KMS-11 (cell line): ENCODE measurements at regions not wholly inside any gene's neighbourhood (a gene's known extent, or its start where the extent isn't known, plus 50 kb on each side); places are given as distances from the start of the nearest gene placed in this dataset.
A peak's percentile ranks its signal among the peaks of the same experiment; 100 is the strongest.

ENCODE experiments used
- H2AFZ ChIP-seq: fragments of 200-600 bp; sonication (generic); 2 replicates; pipeline ENCODE4 v1.6.1; 2016; ENCODE audit warnings: antibody characterized with exemption, mixed run types, low read depth
- H3K27ac ChIP-seq: fragments of 200-600 bp; sonication (generic); 2 replicates; pipeline ENCODE4 v1.6.1; 2016; ENCODE audit warnings: mild to moderate bottlenecking, mixed run types
- H3K27me3 ChIP-seq: fragments of 200-600 bp; sonication (generic); 2 replicates; pipeline ENCODE4 v1.6.1; 2017; ENCODE audit warnings: mild to moderate bottlenecking, low read depth, mixed run types, moderate library complexity; ENCODE audit not compliant: insufficient read depth
- H3K36me3 ChIP-seq: fragments of 200-600 bp; sonication (generic); 2 replicates; pipeline ENCODE4 v1.6.1; 2017; ENCODE audit warnings: mild to moderate bottlenecking, mixed run types; ENCODE audit not compliant: insufficient read depth
- H3K4me1 ChIP-seq: fragments of 200-600 bp; sonication (generic); 2 replicates; pipeline ENCODE4 v1.6.1; 2016; ENCODE audit warnings: mild to moderate bottlenecking, low read depth, mixed run types; ENCODE audit not compliant: poor library complexity, severe bottlenecking
- H3K4me2 ChIP-seq: fragments of 200-600 bp; sonication (generic); 2 replicates; pipeline ENCODE4 v1.7.0; 2016; ENCODE audit warnings: mild to moderate bottlenecking, mixed run types
- H3K4me3 ChIP-seq: fragments of 200-600 bp; sonication (generic); IDR thresholded peaks from 2 replicates; pipeline ENCODE4 v1.6.1; 2017; ENCODE audit warnings: low read depth, low read length, mixed read lengths; ENCODE audit not compliant: insufficient read depth
- H3K79me2 ChIP-seq: fragments of 200-600 bp; sonication (generic); 2 replicates; pipeline ENCODE4 v1.6.1; 2016; ENCODE audit warnings: low read depth, mixed run types; ENCODE audit not compliant: insufficient read depth
- H3K9ac ChIP-seq: fragments of 200-600 bp; sonication (generic); 2 replicates; pipeline ENCODE4 v1.6.1; 2016; ENCODE audit warnings: mild to moderate bottlenecking, mixed run types
- H4K20me1 ChIP-seq: fragments of 200-600 bp; sonication (generic); 2 replicates; pipeline ENCODE4 v1.6.1; 2016; ENCODE audit warnings: mild to moderate bottlenecking, mixed run types; ENCODE audit not compliant: insufficient read depth
- TF ChIP-seq, protein P1 (sequence below): fragments of 200-600 bp; sonication (generic); conservative IDR thresholded peaks from 2 replicates; pipeline ENCODE4 v1.6.1; 2017; ENCODE audit warnings: low read depth, mild to moderate bottlenecking, antibody characterized with exemption, low read length, moderate library complexity, mixed read lengths

- peaks cover 7% of the 10 kb centered on the region for H3K4me1 ChIP-seq
- no peak overlapping the region for H3K4me2 ChIP-seq
- no peak overlapping the region for H2AFZ ChIP-seq
- TF ChIP-seq, protein P1, sequence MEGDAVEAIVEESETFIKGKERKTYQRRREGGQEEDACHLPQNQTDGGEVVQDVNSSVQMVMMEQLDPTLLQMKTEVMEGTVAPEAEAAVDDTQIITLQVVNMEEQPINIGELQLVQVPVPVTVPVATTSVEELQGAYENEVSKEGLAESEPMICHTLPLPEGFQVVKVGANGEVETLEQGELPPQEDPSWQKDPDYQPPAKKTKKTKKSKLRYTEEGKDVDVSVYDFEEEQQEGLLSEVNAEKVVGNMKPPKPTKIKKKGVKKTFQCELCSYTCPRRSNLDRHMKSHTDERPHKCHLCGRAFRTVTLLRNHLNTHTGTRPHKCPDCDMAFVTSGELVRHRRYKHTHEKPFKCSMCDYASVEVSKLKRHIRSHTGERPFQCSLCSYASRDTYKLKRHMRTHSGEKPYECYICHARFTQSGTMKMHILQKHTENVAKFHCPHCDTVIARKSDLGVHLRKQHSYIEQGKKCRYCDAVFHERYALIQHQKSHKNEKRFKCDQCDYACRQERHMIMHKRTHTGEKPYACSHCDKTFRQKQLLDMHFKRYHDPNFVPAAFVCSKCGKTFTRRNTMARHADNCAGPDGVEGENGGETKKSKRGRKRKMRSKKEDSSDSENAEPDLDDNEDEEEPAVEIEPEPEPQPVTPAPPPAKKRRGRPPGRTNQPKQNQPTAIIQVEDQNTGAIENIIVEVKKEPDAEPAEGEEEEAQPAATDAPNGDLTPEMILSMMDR = peak; percentile 78
- H3K36me3 ChIP-seq = no peaks in the 10 kb centered on the region
- H3K4me3 ChIP-seq = no peak overlapping the region
- H3K27me3 ChIP-seq = no peaks in the 10 kb centered on the region
- H3K27ac ChIP-seq = no peak overlapping the region
- H3K9ac ChIP-seq = no peak overlapping the region
- no peaks in the 10 kb centered on the region for H3K79me2 ChIP-seq
- H4K20me1 ChIP-seq = no peaks in the 10 kb centered on the region
Observed at GRCh38 chr2:35973132-35973736, 382.3 kb upstream of the CRIM1 start.

- no peak overlapping the region for H3K27ac ChIP-seq
- H3K4me3 ChIP-seq = no peak overlapping the region
- H3K36me3 ChIP-seq = no peaks in the 10 kb centered on the region
- TF ChIP-seq, protein P1 = no peak
- H3K4me2 ChIP-seq = no peak overlapping the region
- no peaks in the 10 kb centered on the region for H3K27me3 ChIP-seq
- H2AFZ ChIP-seq = no peak overlapping the region
- no peaks in the 10 kb centered on the region for H3K79me2 ChIP-seq
- H3K4me1 ChIP-seq = no peaks in the 10 kb centered on the region
- H4K20me1 ChIP-seq = no peaks in the 10 kb centered on the region
- H3K9ac ChIP-seq = no peak overlapping the region
Observed at GRCh38 chr2:35963824-35964223, 391.8 kb upstream of the CRIM1 start.

GRCh38 chr2:35963357-35963756 is 392.2 kb upstream of the CRIM1 start:
- H3K9ac ChIP-seq = no peak overlapping the region
- no peak overlapping the region for H3K4me2 ChIP-seq
- H3K4me1 ChIP-seq = no peaks in the 10 kb centered on the region
- H3K79me2 ChIP-seq = no peaks in the 10 kb centered on the region
- no peaks in the 10 kb centered on the region for H4K20me1 ChIP-seq
- H3K27ac ChIP-seq = no peak overlapping the region
- H3K27me3 ChIP-seq = no peaks in the 10 kb centered on the region
- TF ChIP-seq, protein P1 = no peak
- no peaks in the 10 kb centered on the region for H3K36me3 ChIP-seq
- H2AFZ ChIP-seq = no peak overlapping the region
- no peak overlapping the region for H3K4me3 ChIP-seq

DNA sequence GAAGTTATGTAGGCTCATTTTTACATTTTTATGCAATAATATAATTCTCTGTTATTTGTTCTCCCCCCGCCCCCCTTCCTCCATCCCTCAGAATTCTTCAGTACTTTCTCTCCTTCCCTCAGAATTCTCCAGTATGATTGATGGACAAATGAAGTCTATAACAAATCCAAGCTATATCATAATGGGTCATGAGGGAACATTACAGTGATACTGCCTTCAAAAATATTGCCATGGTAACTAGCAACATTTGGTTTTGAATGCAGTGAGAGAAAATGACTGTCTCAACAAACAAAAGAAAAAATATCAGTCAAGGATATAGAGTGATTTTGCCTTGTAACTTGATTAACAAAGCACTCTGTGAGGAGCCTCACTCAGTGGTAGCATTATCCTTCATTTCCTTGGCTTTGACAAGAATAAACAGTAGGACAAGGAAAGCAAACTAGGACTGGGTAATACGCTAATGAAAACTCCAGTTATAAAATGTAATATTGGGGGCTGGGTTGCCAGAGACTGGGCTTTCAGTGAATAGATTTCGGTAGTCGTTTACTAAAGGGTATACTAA is 392.9 kb upstream of the CRIM1 start:
- Histone ChIP-seq H3K27me3 (no peaks in the 10 kb centered on the region), H3K36me3 (no peaks in the 10 kb centered on the region), H3K4me1 (no peaks in the 10 kb centered on the region), H3K27ac (no peak overlapping the region), H3K4me2 (no peak overlapping the region), H4K20me1 (no peaks in the 10 kb centered on the region), H3K79me2 (no peaks in the 10 kb centered on the region), H3K9ac (no peak overlapping the region), H2AFZ (no peak overlapping the region), H3K4me3 (no peak overlapping the region)
- TF ChIP-seq, protein P1 = no peak
